ENCODE measurements at regions not wholly inside any gene's neighbourhood (a gene's known extent, or its start where the extent isn't known, plus 50 kb on each side); places are given as distances from the start of the nearest gene placed in this dataset.
"Not testable (repeated sequence)": the region's sequence is repeated elsewhere in the genome, so short reads cannot be mapped to it uniquely, and the experiment has no call there.

DNA sequence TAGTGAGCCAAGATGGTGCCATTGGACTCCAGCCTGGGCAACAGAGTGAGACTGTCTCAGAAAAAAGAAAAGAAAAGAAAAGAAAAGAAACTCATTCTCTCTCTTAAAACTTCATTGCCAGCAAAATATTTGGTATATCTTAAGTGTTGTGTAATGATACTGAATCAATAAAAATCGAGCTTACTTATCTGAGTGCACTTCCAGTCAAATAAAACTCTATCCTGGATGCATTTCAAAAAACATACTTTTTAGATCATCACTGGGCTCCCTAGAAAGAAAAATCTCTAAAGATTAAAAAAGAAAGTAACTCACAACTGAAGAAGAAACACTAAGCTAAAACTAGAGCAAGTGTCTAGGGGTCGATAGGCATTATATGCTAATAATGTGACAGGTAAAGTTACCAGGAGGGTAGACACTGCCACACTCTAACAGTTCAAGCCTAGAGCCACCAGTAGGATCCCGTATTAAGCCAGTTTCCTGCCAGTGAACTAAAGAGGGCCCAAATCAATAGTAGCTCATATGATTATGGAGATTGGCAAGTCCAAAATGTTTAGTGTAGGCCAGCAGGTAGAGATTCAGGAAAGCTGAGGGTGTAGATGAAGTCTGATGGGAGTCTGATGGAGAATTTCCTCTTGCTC, 242.1 kb upstream of the CYRIA start:
- H3K9me3 ChIP-seq (ENCODE audit: low read depth), result no peaks in the 10 kb centered on the region
- no peaks in the 10 kb centered on the region for H3K36me3 ChIP-seq
- H3K4me1 ChIP-seq (ENCODE audit: low read depth), result no peaks in the 10 kb centered on the region
- no peak overlapping the region for H3K27ac ChIP-seq
- no peak for DNase-seq (ENCODE audit: low read depth in 1 of 2, low spot score in 1 of 2)
- H3K27me3 ChIP-seq, result no peaks in the 10 kb centered on the region
- no peak overlapping the region for H3K4me3 ChIP-seq
- TF ChIP-seq, protein P1, sequence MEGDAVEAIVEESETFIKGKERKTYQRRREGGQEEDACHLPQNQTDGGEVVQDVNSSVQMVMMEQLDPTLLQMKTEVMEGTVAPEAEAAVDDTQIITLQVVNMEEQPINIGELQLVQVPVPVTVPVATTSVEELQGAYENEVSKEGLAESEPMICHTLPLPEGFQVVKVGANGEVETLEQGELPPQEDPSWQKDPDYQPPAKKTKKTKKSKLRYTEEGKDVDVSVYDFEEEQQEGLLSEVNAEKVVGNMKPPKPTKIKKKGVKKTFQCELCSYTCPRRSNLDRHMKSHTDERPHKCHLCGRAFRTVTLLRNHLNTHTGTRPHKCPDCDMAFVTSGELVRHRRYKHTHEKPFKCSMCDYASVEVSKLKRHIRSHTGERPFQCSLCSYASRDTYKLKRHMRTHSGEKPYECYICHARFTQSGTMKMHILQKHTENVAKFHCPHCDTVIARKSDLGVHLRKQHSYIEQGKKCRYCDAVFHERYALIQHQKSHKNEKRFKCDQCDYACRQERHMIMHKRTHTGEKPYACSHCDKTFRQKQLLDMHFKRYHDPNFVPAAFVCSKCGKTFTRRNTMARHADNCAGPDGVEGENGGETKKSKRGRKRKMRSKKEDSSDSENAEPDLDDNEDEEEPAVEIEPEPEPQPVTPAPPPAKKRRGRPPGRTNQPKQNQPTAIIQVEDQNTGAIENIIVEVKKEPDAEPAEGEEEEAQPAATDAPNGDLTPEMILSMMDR (IDR thresholded peaks at IDR 0.05; ENCODE audit: low read depth, low read length), result no peak

DNA sequence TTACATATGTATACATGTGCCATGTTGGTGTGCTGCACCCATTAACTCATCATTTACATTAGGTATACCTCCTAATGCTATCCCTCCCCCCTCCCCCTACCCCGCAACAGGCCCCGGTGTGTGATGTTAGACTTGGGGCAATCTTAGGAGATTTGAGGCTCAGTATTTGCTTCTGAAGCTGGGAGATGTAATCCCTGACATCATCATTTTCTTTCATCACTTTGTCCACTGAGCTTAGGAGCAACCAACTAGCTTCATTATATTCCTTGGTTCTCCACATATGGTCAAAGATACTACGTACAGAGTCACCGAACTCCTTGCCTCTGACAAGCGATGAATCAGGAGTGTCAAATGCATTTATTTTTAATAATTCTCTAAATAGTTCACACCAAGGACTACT, 239.7 kb upstream of the CYRIA start:
- not testable (repeated sequence) for H3K27me3 ChIP-seq; H3K4me1 ChIP-seq (ENCODE audit: low read depth); H3K9me3 ChIP-seq (ENCODE audit: low read depth); DNase-seq (ENCODE audit: low read depth in 1 of 2, low spot score in 1 of 2); H3K4me3 ChIP-seq; H3K36me3 ChIP-seq; H3K27ac ChIP-seq

DNA sequence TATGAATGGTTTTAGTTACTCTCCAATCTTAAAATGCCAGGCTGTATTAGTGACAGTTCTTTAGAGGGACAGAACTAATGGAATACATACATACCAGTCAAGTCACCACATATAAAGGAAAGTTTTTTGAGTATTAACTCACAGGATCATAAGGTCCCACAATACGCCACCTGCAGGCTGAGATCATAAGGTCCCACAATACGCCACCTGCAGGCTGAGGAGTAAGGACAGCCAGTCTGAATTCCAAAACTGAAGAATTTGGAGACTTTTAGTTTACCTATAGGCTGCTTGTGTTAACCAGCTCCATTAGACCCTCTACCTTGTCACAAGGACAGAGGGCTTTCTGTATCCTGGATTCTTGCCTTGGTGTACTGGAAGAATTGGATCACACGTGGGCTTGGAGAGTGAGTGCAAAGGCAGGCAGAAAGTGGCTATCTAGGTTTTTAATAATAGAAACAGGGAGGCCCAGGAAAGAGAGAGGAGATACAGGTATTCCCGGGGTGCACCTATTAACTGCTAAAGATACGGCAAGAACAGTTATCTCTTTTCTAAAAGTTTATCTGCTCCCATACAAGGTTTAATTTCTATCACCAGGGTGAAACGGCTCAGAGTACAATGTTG, 234.9 kb upstream of the CYRIA start:
- Histone ChIP-seq H3K36me3 (no peaks in the 10 kb centered on the region), H3K27ac (no peak overlapping the region), H3K4me3 (no peak overlapping the region), H3K4me1 (ENCODE audit: low read depth) (no peaks in the 10 kb centered on the region), H3K9me3 (ENCODE audit: low read depth) (no peaks in the 10 kb centered on the region), H3K27me3 (no peaks in the 10 kb centered on the region)
- TF ChIP-seq, protein P1 (IDR thresholded peaks at IDR 0.05; ENCODE audit: low read depth, low read length), result peak; percentile 29
- peak; percentile 2 to 34 for DNase-seq (ENCODE audit: low read depth in 1 of 2, low spot score in 1 of 2)

DNA sequence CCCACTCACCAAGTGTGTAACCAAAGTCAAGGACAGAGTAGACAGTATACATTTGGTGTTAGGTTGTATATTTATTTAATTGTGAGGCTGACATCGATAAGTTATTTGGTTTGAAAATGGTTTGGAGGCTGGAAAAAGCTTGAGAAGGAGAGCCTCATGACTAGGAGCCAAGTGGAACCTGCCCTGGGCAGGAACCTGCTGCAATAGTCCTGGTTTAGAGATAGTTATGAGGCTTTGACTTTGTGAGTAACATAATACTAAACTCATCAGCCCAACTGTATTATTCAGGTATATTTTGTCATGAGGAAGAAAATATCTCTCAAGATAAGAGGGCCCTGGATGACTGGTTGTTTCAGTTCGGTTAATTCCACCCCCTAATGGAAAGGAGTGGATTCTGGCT, 234.3 kb upstream of the CYRIA start:
- Histone ChIP-seq H3K4me1 (ENCODE audit: low read depth) (no peaks in the 10 kb centered on the region), H3K27me3 (no peaks in the 10 kb centered on the region), H3K27ac (no peak overlapping the region), H3K36me3 (no peaks in the 10 kb centered on the region), H3K4me3 (no peak overlapping the region), H3K9me3 (ENCODE audit: low read depth) (no peaks in the 10 kb centered on the region)
- no peak for DNase-seq (ENCODE audit: low read depth in 1 of 2, low spot score in 1 of 2)
- TF ChIP-seq, protein P1 (IDR thresholded peaks at IDR 0.05; ENCODE audit: low read depth, low read length), result no peak

DNA sequence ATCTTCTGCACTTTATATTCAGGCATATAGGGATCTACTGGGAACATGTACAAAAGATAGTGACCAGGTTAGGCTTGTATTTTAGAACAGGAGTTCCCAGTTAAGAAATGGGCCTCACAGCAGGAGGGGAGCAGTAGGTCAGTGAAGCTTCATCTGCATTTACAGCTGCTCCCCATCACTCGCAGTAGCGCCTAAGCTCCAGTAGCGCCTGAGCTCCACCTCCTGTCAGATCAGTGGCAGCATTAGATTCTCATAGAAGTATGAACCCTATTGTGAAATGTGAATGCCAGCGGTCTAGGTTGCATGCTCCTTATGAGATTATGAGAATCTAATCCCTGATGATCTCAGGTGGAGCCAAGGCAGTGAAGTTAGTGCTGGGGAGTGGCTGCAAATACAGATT, 224.4 kb upstream of the CYRIA start:
- Histone ChIP-seq H3K9me3 (ENCODE audit: low read depth) (no peaks in the 10 kb centered on the region), H3K27me3 (no peaks in the 10 kb centered on the region), H3K4me1 (ENCODE audit: low read depth) (no peaks in the 10 kb centered on the region), H3K36me3 (no peaks in the 10 kb centered on the region), H3K4me3 (no peak overlapping the region), H3K27ac (no peak overlapping the region)
- TF ChIP-seq, protein P1 (IDR thresholded peaks at IDR 0.05; ENCODE audit: low read depth, low read length), result no peak
- no peak for DNase-seq (ENCODE audit: low read depth in 1 of 2, low spot score in 1 of 2)

DNA sequence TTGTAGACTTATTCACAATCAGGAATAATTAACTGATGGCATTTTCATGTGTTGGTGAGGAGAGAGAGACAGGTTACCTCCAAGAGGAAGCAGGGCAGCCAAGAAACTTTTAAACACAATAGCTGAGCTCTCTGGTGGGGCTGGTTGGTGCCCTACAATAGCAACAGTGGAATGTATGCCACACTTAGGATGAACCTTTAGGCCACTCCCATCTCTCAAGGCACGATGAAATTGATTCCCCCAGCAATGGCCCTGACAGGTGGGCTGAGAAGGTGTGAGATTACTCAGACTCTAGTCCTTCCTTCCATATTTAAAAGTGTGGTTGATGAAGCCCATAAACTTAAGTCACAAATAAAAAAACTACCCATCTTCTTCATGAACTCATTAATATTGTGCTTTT, 219.4 kb upstream of the CYRIA start:
- TF ChIP-seq, protein P1 (IDR thresholded peaks at IDR 0.05; ENCODE audit: low read depth, low read length), result no peak
- no peak overlapping the region for H3K27ac ChIP-seq
- H3K27me3 ChIP-seq, result no peaks in the 10 kb centered on the region
- no peak overlapping the region for H3K4me3 ChIP-seq
- no peak for DNase-seq (ENCODE audit: low read depth in 1 of 2, low spot score in 1 of 2)
- no peaks in the 10 kb centered on the region for H3K36me3 ChIP-seq
- H3K4me1 ChIP-seq (ENCODE audit: low read depth), result no peaks in the 10 kb centered on the region
- H3K9me3 ChIP-seq (ENCODE audit: low read depth), result no peaks in the 10 kb centered on the region

Data from cardiac muscle cell (in vitro differentiated cells and primary cell).